ENCODE measurements at regions not wholly inside any gene's neighbourhood (a gene's known extent, or its start where the extent isn't known, plus 50 kb on each side); places are given as distances from the start of the nearest gene placed in this dataset.

GRCh38 chr9:80892703-80893102 lies 796.6 kb downstream of the TLE1 start:
- TF ChIP-seq, protein P1, sequence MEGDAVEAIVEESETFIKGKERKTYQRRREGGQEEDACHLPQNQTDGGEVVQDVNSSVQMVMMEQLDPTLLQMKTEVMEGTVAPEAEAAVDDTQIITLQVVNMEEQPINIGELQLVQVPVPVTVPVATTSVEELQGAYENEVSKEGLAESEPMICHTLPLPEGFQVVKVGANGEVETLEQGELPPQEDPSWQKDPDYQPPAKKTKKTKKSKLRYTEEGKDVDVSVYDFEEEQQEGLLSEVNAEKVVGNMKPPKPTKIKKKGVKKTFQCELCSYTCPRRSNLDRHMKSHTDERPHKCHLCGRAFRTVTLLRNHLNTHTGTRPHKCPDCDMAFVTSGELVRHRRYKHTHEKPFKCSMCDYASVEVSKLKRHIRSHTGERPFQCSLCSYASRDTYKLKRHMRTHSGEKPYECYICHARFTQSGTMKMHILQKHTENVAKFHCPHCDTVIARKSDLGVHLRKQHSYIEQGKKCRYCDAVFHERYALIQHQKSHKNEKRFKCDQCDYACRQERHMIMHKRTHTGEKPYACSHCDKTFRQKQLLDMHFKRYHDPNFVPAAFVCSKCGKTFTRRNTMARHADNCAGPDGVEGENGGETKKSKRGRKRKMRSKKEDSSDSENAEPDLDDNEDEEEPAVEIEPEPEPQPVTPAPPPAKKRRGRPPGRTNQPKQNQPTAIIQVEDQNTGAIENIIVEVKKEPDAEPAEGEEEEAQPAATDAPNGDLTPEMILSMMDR (IDR thresholded peaks at IDR 0.05) = no peak
- no peak for TF ChIP-seq POLR2AphosphoS5 (IDR thresholded peaks at IDR 0.05)

Data from upper lobe of left lung (tissue), 4 donors.